WERI-Rb-1 (cell line): ENCODE measurements at regions not wholly inside any gene's neighbourhood (a gene's known extent, or its start where the extent isn't known, plus 50 kb on each side); places are given as distances from the start of the nearest gene placed in this dataset.

Experiments used
- DNase-seq: peaks from one replicate; pipeline ENCODE4 v3.0.0-alpha.2; 2020
- H3K27ac ChIP-seq: fragments of 250-450 bp; sonication (Bioruptor Pico); 2 replicates; pipeline ENCODE4 v1.5.1; 2020; ENCODE audit warnings: mild to moderate bottlenecking, moderate library complexity
- H3K27me3 ChIP-seq: fragments of 250-450 bp; sonication (Bioruptor Pico); 2 replicates; pipeline ENCODE4 v1.5.1; 2021; ENCODE audit warnings: mild to moderate bottlenecking, low read depth, moderate library complexity; ENCODE audit not compliant: insufficient read depth, severe bottlenecking
- H3K36me3 ChIP-seq: fragments of 250-450 bp; sonication (Bioruptor Pico); 2 replicates; pipeline ENCODE4 v1.5.1; 2020; ENCODE audit warnings: mild to moderate bottlenecking, moderate library complexity
- H3K4me3 ChIP-seq: 2 replicates; pipeline ENCODE4 v1.5.1; 2011; ENCODE audit warnings: low read depth, mild to moderate bottlenecking, control low read depth, low read length
- H3K9me3 ChIP-seq: fragments of 250-450 bp; sonication (Bioruptor Pico); 2 replicates; pipeline ENCODE4 v1.5.1; 2021; ENCODE audit warnings: mild to moderate bottlenecking, moderate library complexity; ENCODE audit not compliant: severe bottlenecking
- CTCF ChIP-seq: IDR thresholded peaks from 2 replicates; pipeline ENCODE4 v1.5.1; 2011; ENCODE audit warnings: low read depth, mild to moderate bottlenecking, control low read depth, inconsistent platforms, low read length

DNA sequence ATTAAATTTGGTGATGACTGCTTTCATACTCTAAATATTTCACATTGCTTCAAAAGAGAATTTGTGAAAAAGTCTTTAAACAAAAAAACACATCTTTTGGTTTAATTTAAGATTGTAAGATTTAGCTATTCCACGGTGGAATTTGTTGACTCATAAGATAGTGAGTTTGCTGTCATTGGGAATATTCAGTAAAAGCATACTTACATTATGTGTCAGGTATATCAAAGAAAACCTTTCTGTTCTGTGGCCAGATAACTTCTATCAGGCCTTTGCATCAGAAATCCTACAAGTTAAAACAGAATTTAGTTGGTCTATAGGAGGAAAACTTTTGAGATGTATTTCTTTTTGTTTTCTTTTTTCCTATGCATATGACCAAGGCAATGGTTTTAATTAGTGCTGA, 148.8 kb upstream of the E2F7 start:
- Histone ChIP-seq H3K9me3 (peaks cover 5% of the 10 kb centered on the region), H3K27me3 (no peaks in the 10 kb centered on the region), H3K4me3 (no peak overlapping the region), H3K27ac (no peak overlapping the region), H3K36me3 (no peaks in the 10 kb centered on the region)
- DNase-seq = no peak
- TF ChIP-seq CTCF = no peak

DNA sequence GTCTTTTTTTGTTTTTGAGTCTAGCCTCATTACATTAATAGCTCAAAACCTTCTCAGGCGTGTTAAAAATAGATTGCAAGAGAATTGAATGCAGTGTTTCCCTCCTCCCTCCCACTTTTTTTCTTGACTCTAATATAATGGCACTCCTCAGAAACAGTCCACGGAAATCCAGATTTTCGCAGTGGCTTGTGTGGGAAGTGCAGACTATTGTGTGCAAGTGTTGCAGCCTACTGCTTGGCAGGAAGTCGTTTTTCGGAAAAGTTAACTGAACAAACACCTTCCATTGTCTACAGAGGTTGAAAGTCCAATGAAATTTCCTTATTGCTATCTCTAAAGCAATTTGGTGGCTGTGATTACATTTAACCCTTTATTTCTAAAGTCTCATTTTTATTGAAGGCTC, 147.9 kb upstream of the E2F7 start:
- DNase-seq = no peak
- Histone ChIP-seq H3K27me3 (no peaks in the 10 kb centered on the region), H3K27ac (no peak overlapping the region), H3K4me3 (no peak overlapping the region), H3K9me3 (peaks cover 5% of the 10 kb centered on the region), H3K36me3 (no peaks in the 10 kb centered on the region)
- no peak for TF ChIP-seq CTCF

DNA sequence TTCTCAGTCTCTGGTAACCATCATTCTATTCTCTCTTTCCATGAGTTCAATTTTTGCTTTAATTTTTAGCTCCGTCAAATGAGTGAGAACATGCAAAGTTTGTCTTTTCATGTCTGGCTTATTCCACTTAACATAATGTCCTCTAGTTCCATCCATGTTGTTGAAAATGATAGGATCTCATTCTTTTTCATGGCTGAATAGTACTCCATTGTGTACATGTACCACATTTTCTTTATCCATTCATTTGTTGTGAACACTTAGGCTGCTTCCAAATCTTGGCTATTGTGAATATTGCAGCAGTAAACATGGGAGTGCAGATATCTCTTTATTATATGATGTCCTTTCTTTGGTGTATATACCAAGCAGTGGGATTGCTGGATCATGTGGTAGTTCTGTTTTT, 145.4 kb upstream of the E2F7 start:
- no peak overlapping the region for H3K27ac ChIP-seq
- peaks cover 5% of the 10 kb centered on the region for H3K9me3 ChIP-seq
- no peaks in the 10 kb centered on the region for H3K27me3 ChIP-seq
- no peaks in the 10 kb centered on the region for H3K36me3 ChIP-seq
- DNase-seq = no peak
- TF ChIP-seq CTCF = no peak
- no peak overlapping the region for H3K4me3 ChIP-seq

GRCh38 chr12:77204083-77204482, 138.7 kb upstream of the E2F7 start:
- no peaks in the 10 kb centered on the region for H3K9me3 ChIP-seq
- no peak overlapping the region for H3K27ac ChIP-seq
- no peak for DNase-seq
- TF ChIP-seq CTCF = peak; percentile 34; the same call in 1 of the 2 replicates
- H3K36me3 ChIP-seq = no peaks in the 10 kb centered on the region
- no peaks in the 10 kb centered on the region for H3K27me3 ChIP-seq
- no peak overlapping the region for H3K4me3 ChIP-seq

- DNase-seq = no peak
- H3K27me3 ChIP-seq = no peaks in the 10 kb centered on the region
- no peak overlapping the region for H3K4me3 ChIP-seq
- no peak overlapping the region for H3K27ac ChIP-seq
- TF ChIP-seq CTCF = no peak
- no peaks in the 10 kb centered on the region for H3K9me3 ChIP-seq
- no peaks in the 10 kb centered on the region for H3K36me3 ChIP-seq
These were observed 137.2 kb upstream of the E2F7 start for GRCh38 chr12:77202457-77203060.

DNA sequence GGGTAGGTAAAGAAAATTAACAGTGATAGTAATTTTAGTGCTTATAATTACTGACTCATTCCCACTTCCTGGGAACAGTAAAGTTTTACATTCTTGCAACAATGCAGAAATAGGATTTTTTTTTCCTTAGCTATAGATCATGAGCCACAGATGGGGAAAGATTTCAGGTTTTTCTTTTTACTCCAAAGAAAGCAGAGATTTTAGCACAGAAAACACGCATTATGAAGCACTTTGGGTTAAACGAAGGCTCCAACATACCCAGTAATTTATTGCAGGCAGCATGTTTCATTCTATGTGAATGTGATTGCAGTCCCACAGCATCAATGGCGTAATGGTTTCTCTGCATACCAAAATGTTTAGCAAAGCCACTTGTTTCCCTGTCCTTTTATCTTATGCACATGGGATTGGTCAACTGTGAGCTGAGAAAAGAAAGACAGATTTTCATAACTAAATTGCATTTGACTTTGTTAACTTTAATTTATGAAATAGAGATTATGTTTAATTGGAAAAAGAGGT, 124.6 kb upstream of the E2F7 start:
- no peak overlapping the region for H3K4me3 ChIP-seq
- no peak for TF ChIP-seq CTCF
- H3K27ac ChIP-seq = no peak overlapping the region

More for the DNA sequence above, 124.6 kb upstream of the E2F7 start:
- H3K27me3 ChIP-seq = no peaks in the 10 kb centered on the region
- DNase-seq = no peak
- H3K9me3 ChIP-seq = no peaks in the 10 kb centered on the region
- no peaks in the 10 kb centered on the region for H3K36me3 ChIP-seq
